Body of pancreas (tissue), 4 donors: ENCODE measurements at regions not wholly inside any gene's neighbourhood (a gene's known extent, or its start where the extent isn't known, plus 50 kb on each side); places are given as distances from the start of the nearest gene placed in this dataset.

Source experiments
- POLR2A ChIP-seq, 3 donors: fragments of 450-650 bp; IDR thresholded peaks; one replicate each; pipeline ENCODE4 v1.6.1; 2016; ENCODE audit warnings: antibody characterized with exemption in 3 of 3, mild to moderate bottlenecking in 2 of 3
- TF ChIP-seq, protein P1 (sequence below), 7 experiments: fragments of 450-650 bp in 4 of 7; fragments of 200-600 bp in 3 of 7; sonication (generic) in 3 of 7; IDR thresholded peaks; one replicate each; pipeline ENCODE4 v1.5.1; 2016 to 2019; ENCODE audit warnings: antibody characterized with exemption in 7 of 7

DNA sequence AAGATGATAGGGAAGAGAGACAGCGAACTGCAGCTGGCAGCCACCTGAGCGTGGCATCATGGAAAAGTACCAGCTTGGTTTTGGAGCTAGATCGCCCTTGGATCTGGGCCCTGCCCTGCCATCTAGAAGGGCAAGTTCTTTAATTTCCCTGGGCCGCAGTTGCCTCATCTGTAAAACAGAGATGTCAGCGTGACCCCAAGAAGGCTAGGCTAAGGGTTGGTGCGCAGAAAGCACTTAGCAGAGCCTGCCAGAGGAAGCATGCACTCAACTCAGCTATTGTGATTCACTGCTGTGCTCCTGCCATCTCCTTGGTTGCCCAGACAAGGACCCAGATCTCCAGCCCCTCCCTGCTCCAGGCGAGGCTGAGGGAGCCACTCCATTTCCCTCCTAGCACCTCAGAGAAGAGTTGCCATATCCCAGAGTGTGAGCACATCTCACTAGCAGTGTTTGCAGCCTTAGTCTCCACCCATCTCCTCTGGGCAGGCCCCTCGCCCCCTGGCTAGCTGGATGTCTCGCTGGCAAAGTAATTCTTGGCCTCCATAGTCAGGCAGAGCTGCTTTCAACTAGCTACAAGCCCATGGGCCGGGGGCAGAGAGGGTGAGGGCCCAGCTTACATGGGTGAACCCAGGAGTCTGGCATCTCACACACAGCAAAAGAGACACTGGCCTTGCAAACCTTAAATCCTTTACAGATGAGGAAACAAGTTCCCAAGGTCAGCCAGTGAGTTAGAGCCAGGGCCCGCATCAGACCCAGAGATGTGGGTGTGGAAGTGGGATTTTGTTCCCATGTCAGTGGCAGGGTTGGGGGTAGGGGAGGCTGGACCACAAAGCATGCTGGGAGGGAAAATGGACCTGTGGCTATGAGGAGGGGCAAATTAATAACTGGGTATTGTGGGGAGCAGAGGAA is 280.7 kb upstream of the TLE3 start:
- TF ChIP-seq, protein P1, sequence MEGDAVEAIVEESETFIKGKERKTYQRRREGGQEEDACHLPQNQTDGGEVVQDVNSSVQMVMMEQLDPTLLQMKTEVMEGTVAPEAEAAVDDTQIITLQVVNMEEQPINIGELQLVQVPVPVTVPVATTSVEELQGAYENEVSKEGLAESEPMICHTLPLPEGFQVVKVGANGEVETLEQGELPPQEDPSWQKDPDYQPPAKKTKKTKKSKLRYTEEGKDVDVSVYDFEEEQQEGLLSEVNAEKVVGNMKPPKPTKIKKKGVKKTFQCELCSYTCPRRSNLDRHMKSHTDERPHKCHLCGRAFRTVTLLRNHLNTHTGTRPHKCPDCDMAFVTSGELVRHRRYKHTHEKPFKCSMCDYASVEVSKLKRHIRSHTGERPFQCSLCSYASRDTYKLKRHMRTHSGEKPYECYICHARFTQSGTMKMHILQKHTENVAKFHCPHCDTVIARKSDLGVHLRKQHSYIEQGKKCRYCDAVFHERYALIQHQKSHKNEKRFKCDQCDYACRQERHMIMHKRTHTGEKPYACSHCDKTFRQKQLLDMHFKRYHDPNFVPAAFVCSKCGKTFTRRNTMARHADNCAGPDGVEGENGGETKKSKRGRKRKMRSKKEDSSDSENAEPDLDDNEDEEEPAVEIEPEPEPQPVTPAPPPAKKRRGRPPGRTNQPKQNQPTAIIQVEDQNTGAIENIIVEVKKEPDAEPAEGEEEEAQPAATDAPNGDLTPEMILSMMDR (IDR thresholded peaks at IDR 0.05) = no peak
- TF ChIP-seq POLR2A (IDR thresholded peaks at IDR 0.05) = no peak
